ENCODE measurements at regions not wholly inside any gene's neighbourhood (a gene's known extent, or its start where the extent isn't known, plus 50 kb on each side); places are given as distances from the start of the nearest gene placed in this dataset.

- TF ChIP-seq CTCF (conservative IDR thresholded peaks at IDR 0.05) (no peak), EZH2 (IDR thresholded peaks at IDR 0.05; ENCODE audit: low read depth) (no peak)
Observed at GRCh38 chr1:73197972-73198371, 915.6 kb upstream of the NEGR1 start.

All from PC-9 (cell line).